ENCODE measurements at regions not wholly inside any gene's neighbourhood (a gene's known extent, or its start where the extent isn't known, plus 50 kb on each side); places are given as distances from the start of the nearest gene placed in this dataset.

DNA sequence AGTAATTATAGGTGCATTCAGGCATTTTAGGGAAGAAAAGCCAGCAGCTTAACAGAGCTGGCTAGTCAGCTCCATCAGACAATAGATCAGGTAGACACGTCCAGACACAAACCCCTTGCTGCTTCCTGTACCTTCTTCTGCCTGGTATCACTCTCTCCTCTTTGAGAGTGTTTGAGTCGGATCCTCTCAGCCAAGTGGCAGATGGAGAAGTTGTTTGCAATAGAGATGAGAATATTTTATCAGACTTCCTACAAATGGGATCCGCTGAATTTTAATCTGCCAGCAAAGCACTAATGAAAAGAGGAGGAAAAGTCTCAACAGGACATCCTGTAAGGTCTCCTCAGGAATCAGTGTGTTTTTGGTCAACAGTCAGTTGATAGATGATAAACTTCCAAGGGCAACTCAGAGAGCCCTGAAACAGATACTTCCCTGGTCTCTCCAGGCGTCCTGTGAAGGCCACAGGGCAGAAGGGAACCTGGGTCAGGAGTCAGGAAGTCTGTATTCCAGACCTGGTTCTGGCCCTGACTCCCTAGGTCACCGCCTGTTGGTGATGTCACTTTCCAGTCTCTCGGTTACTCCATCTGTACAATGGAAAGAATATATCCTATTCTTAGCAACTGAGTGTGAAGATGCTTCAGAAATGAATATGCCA is 62.1 kb upstream of the PROX1 start:
- no peaks in the 10 kb centered on the region for H3K4me1 ChIP-seq (ENCODE audit: control insufficient read depth in 1 of 2, insufficient read depth in 2 of 2, low read length in 2 of 2)
- H3K27me3 ChIP-seq (ENCODE audit: control insufficient read depth in 2 of 2, insufficient read depth in 2 of 2, low read length in 2 of 2) = no peaks in the 10 kb centered on the region
- no peak overlapping the region for H3K4me3 ChIP-seq (replicated peaks in 1 of 3; ENCODE audit: low read depth in 2 of 3, low read length in 3 of 3)
- TF ChIP-seq, protein P1, sequence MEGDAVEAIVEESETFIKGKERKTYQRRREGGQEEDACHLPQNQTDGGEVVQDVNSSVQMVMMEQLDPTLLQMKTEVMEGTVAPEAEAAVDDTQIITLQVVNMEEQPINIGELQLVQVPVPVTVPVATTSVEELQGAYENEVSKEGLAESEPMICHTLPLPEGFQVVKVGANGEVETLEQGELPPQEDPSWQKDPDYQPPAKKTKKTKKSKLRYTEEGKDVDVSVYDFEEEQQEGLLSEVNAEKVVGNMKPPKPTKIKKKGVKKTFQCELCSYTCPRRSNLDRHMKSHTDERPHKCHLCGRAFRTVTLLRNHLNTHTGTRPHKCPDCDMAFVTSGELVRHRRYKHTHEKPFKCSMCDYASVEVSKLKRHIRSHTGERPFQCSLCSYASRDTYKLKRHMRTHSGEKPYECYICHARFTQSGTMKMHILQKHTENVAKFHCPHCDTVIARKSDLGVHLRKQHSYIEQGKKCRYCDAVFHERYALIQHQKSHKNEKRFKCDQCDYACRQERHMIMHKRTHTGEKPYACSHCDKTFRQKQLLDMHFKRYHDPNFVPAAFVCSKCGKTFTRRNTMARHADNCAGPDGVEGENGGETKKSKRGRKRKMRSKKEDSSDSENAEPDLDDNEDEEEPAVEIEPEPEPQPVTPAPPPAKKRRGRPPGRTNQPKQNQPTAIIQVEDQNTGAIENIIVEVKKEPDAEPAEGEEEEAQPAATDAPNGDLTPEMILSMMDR (IDR thresholded peaks at IDR 0.05) = no peak
- H3K36me3 ChIP-seq (replicated peaks in 1 of 2; ENCODE audit: control insufficient read depth in 1 of 2, insufficient read depth in 2 of 2, low read length in 2 of 2) = no peaks in the 10 kb centered on the region
- no peak overlapping the region for H3K27ac ChIP-seq (ENCODE audit: low read depth in 1 of 2, low read length in 2 of 2)
- DNase-seq = no peak
- H3K9ac ChIP-seq (ENCODE audit: insufficient read depth, low read length, poor library complexity, severe bottlenecking) = no peak overlapping the region
- 20% methylated on average over 1 of the region's 6 CpGs for WGBS (ENCODE audit: insufficient coverage)
- intact Hi-C loops (cut with micrococcal nuclease) = no loop called here
- no peak overlapping the region for H3K4me2 ChIP-seq (replicated peaks; ENCODE audit: extremely low read depth, low read length, poor library complexity, severe bottlenecking)
- Mint-ChIP-seq H3K36me3 (no peaks in the 10 kb centered on the region), H3K27me3 (ENCODE audit: low read depth in 3 of 3) (peaks cover 0 to 1% (median 0%) of the 10 kb centered on the region in 3 donors), H3K4me3 (no peak overlapping the region), H3K27ac (no peak overlapping the region), H3K9me3 (peaks cover 0 to 2% (median 0%) of the 10 kb centered on the region in 7 donors), H3K4me1 (no peaks in the 10 kb centered on the region)
- no peaks in the 10 kb centered on the region for H4K20me1 ChIP-seq (ENCODE audit: insufficient read depth, low read length)
- no peaks in the 10 kb centered on the region for H3K9me3 ChIP-seq (replicated peaks in 1 of 2; ENCODE audit: control insufficient read depth in 1 of 2, insufficient read depth in 1 of 2, low read length in 2 of 2)
- no peaks in the 10 kb centered on the region for H3K79me2 ChIP-seq (ENCODE audit: insufficient read depth, low read length)
- H2AFZ ChIP-seq (ENCODE audit: insufficient read depth, low read depth, low read length, poor library complexity, severe bottlenecking) = no peak overlapping the region

DNA sequence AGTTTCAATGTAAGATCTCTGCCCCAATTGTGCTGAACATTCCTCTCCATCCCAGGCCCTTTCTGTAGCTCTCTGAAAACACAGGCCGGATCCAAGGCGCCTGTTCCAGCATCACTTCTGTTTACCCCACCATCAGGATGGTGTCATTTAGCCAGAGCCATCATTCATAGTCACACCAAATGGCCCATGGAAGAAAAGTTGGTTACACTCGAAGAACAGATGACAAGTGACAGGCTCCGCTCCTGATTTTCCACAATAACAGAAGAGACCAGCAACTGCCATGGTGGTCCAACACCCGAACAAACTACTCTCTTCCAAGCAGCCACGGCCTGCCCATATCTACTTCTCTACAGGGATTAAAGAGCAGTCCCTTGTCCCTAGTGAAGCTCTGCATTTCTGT is 59.9 kb upstream of the PROX1 start:
- Histone ChIP-seq H3K4me3 (replicated peaks in 1 of 3; ENCODE audit: low read depth in 2 of 3, low read length in 3 of 3) (no peak overlapping the region), H2AFZ (ENCODE audit: insufficient read depth, low read depth, low read length, poor library complexity, severe bottlenecking) (no peak overlapping the region), H3K4me1 (ENCODE audit: control insufficient read depth in 1 of 2, insufficient read depth in 2 of 2, low read length in 2 of 2) (no peaks in the 10 kb centered on the region), H3K27ac (ENCODE audit: low read depth in 1 of 2, low read length in 2 of 2) (no peak overlapping the region), H3K27me3 (ENCODE audit: control insufficient read depth in 2 of 2, insufficient read depth in 2 of 2, low read length in 2 of 2) (no peaks in the 10 kb centered on the region), H3K4me2 (replicated peaks; ENCODE audit: extremely low read depth, low read length, poor library complexity, severe bottlenecking) (no peak overlapping the region), H3K36me3 (replicated peaks in 1 of 2; ENCODE audit: control insufficient read depth in 1 of 2, insufficient read depth in 2 of 2, low read length in 2 of 2) (no peaks in the 10 kb centered on the region), H3K9me3 (replicated peaks in 1 of 2; ENCODE audit: control insufficient read depth in 1 of 2, insufficient read depth in 1 of 2, low read length in 2 of 2) (no peaks in the 10 kb centered on the region), H4K20me1 (ENCODE audit: insufficient read depth, low read length) (no peaks in the 10 kb centered on the region), H3K79me2 (ENCODE audit: insufficient read depth, low read length) (no peaks in the 10 kb centered on the region), H3K9ac (ENCODE audit: insufficient read depth, low read length, poor library complexity, severe bottlenecking) (no peak overlapping the region)
- Mint-ChIP-seq H3K27me3 (ENCODE audit: low read depth in 3 of 3) (peaks cover 0 to 1% (median 0%) of the 10 kb centered on the region in 3 donors), H3K9me3 (peaks cover 0 to 3% (median 0%) of the 10 kb centered on the region in 7 donors), H3K4me1 (no peaks in the 10 kb centered on the region), H3K27ac (no peak overlapping the region), H3K4me3 (no peak overlapping the region), H3K36me3 (no peaks in the 10 kb centered on the region)
- no peak for DNase-seq
- WGBS (ENCODE audit: insufficient coverage) = 94% methylated on average over 6 of the region's 6 CpGs
- intact Hi-C loops (cut with micrococcal nuclease) = no loop called here
- TF ChIP-seq, protein P1 (IDR thresholded peaks at IDR 0.05) = no peak
